ENCODE measurements at regions not wholly inside any gene's neighbourhood (a gene's known extent, or its start where the extent isn't known, plus 50 kb on each side); places are given as distances from the start of the nearest gene placed in this dataset.

- DNase-seq: no peak
- no peak overlapping the region for H3K4me3 Mint-ChIP-seq
- H3K36me3 Mint-ChIP-seq (ENCODE audit: low read depth): no peaks in the 10 kb centered on the region
Measured at GRCh38 chr7:142602183-142602582, 147.1 kb upstream of the PRSS1 start.

GRCh38 chr7:142598297-142598696 is 151.0 kb upstream of the PRSS1 start:
- peaks cover 2% of the 10 kb centered on the region for H3K27me3 Mint-ChIP-seq (ENCODE audit: insufficient read depth)
- DNase-seq: no peak
- peaks cover 13% of the 10 kb centered on the region for H3K4me1 Mint-ChIP-seq (ENCODE audit: low read depth)
- H3K4me3 Mint-ChIP-seq: no peak overlapping the region
- no peak for TF ChIP-seq CTCF (IDR thresholded peaks at IDR 0.05)
- no peaks in the 10 kb centered on the region for H3K9me3 Mint-ChIP-seq
- H3K27ac Mint-ChIP-seq: no peak overlapping the region
- H3K36me3 Mint-ChIP-seq (ENCODE audit: low read depth): no peaks in the 10 kb centered on the region

More at GRCh38 chr7:142602183-142602582, 147.1 kb upstream of the PRSS1 start:
- Mint-ChIP-seq H3K27me3 (ENCODE audit: insufficient read depth) (peaks cover 2% of the 10 kb centered on the region), H3K4me1 (ENCODE audit: low read depth) (peaks cover 26% of the 10 kb centered on the region), H3K27ac (no peak overlapping the region), H3K9me3 (no peaks in the 10 kb centered on the region)
- no peak for TF ChIP-seq CTCF (IDR thresholded peaks at IDR 0.05)

GRCh38 chr7:142597547-142597946 is 151.7 kb upstream of the PRSS1 start:
- H3K27ac Mint-ChIP-seq: no peak overlapping the region
- H3K27me3 Mint-ChIP-seq (ENCODE audit: insufficient read depth): peaks cover 2% of the 10 kb centered on the region

GRCh38 chr7:142595816-142596516 is 153.3 kb upstream of the PRSS1 start:
- DNase-seq: no peak
- H3K27ac Mint-ChIP-seq: no peak overlapping the region
- H3K27me3 Mint-ChIP-seq (ENCODE audit: insufficient read depth): no peaks in the 10 kb centered on the region; the same call in 1 of the 2 replicates
- H3K9me3 Mint-ChIP-seq: no peaks in the 10 kb centered on the region
- no peaks in the 10 kb centered on the region for H3K4me1 Mint-ChIP-seq (ENCODE audit: low read depth)
- H3K4me3 Mint-ChIP-seq: no peak overlapping the region
- TF ChIP-seq CTCF (IDR thresholded peaks at IDR 0.05): no peak
- H3K36me3 Mint-ChIP-seq (ENCODE audit: low read depth): no peaks in the 10 kb centered on the region

More at GRCh38 chr7:142597547-142597946, 151.7 kb upstream of the PRSS1 start:
- no peaks in the 10 kb centered on the region for H3K36me3 Mint-ChIP-seq (ENCODE audit: low read depth)
- H3K4me1 Mint-ChIP-seq (ENCODE audit: low read depth): peaks cover 7% of the 10 kb centered on the region
- H3K4me3 Mint-ChIP-seq: no peak overlapping the region
- DNase-seq: no peak
- TF ChIP-seq CTCF (IDR thresholded peaks at IDR 0.05): no peak
- no peaks in the 10 kb centered on the region for H3K9me3 Mint-ChIP-seq

- no peak for DNase-seq
- Mint-ChIP-seq H3K4me1 (ENCODE audit: low read depth) (no peaks in the 10 kb centered on the region), H3K36me3 (ENCODE audit: low read depth) (no peaks in the 10 kb centered on the region), H3K27me3 (ENCODE audit: insufficient read depth) (no peaks in the 10 kb centered on the region; the same call in 1 of the 2 replicates), H3K9me3 (no peaks in the 10 kb centered on the region), H3K27ac (no peak overlapping the region), H3K4me3 (no peak overlapping the region)
- TF ChIP-seq CTCF (IDR thresholded peaks at IDR 0.05): no peak
Measured at GRCh38 chr7:142594078-142594477, 155.2 kb upstream of the PRSS1 start.
